NCI-H128 (cell line): ENCODE measurements at regions not wholly inside any gene's neighbourhood (a gene's known extent, or its start where the extent isn't known, plus 50 kb on each side); places are given as distances from the start of the nearest gene placed in this dataset.

Source experiments
- DNase-seq: peaks from one replicate; lab custom pipeline; 2025; ENCODE audit not compliant: unreplicated experiment; lab: John Stamatoyannopoulos, UW

- no peak for DNase-seq
Observed at GRCh38 chr13:59464926-59465325, 698.8 kb downstream of the DIAPH3 start.

GRCh38 chr13:59468396-59468795 is 695.3 kb downstream of the DIAPH3 start:
- DNase-seq = no peak

- DNase-seq = no peak
Observed at GRCh38 chr13:59471106-59471505, 692.6 kb downstream of the DIAPH3 start.

GRCh38 chr13:59472134-59472533 is 691.6 kb downstream of the DIAPH3 start:
- DNase-seq = no peak

- no peak for DNase-seq
Observed at GRCh38 chr13:59474696-59475095, 689.0 kb downstream of the DIAPH3 start.

GRCh38 chr13:59475911-59476310 is 687.8 kb downstream of the DIAPH3 start:
- no peak for DNase-seq

- no peak for DNase-seq
Observed at GRCh38 chr13:59476366-59476765, 687.4 kb downstream of the DIAPH3 start.

GRCh38 chr13:59477011-59477410 is 686.7 kb downstream of the DIAPH3 start:
- no peak for DNase-seq

GRCh38 chr13:59478908-59479307 is 684.8 kb downstream of the DIAPH3 start:
- DNase-seq = no peak

- DNase-seq = no peak
Observed at GRCh38 chr13:59479629-59480028, 684.1 kb downstream of the DIAPH3 start.

GRCh38 chr13:59480396-59481259 is 683.1 kb downstream of the DIAPH3 start:
- DNase-seq = no peak

GRCh38 chr13:59483501-59484145 is 680.1 kb downstream of the DIAPH3 start:
- no peak for DNase-seq

GRCh38 chr13:59487883-59488282 is 675.8 kb downstream of the DIAPH3 start:
- no peak for DNase-seq

- DNase-seq = no peak
Observed at GRCh38 chr13:59488436-59488835, 675.3 kb downstream of the DIAPH3 start.

- DNase-seq = no peak
Observed at GRCh38 chr13:59490651-59491050, 673.1 kb downstream of the DIAPH3 start.

- DNase-seq = no peak
Observed at GRCh38 chr13:59492030-59492636, 671.6 kb downstream of the DIAPH3 start.

- DNase-seq = no peak
Observed at GRCh38 chr13:59493436-59493965, 670.2 kb downstream of the DIAPH3 start.

GRCh38 chr13:59494151-59494550 is 669.6 kb downstream of the DIAPH3 start:
- no peak for DNase-seq

GRCh38 chr13:59494560-59494970 is 669.2 kb downstream of the DIAPH3 start:
- DNase-seq = no peak

GRCh38 chr13:59495299-59495698 is 668.4 kb downstream of the DIAPH3 start:
- no peak for DNase-seq

- no peak for DNase-seq
Observed at GRCh38 chr13:59495936-59496512, 667.7 kb downstream of the DIAPH3 start.
